Fibroblast of the conjunctiva (primary cell): ENCODE measurements at regions not wholly inside any gene's neighbourhood (a gene's known extent, or its start where the extent isn't known, plus 50 kb on each side); places are given as distances from the start of the nearest gene placed in this dataset.

ENCODE experiments used
- DNase-seq: peaks from one replicate; pipeline ENCODE4 v3.0.0-alpha.2; 2010; ENCODE audit warnings: low read depth

DNA sequence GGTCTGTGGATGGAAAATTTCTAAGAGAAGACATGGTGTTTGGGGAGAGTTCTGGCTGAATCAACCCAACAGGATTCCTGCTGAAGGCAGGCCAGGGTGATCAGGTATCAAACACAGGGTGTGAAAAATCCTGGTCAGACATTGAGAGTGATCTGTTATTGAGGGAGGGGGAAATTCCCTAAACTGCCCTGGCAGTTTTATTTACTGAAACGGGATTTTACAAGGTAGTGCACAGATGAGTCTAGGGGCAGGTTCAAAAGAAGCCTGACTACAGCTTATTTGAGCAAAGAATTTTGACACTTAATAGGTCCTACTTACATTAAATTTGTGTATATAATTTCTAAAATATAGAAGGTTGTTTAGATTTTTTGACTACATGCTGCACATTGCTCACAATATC is 569.4 kb upstream of the RGS18 start:
- DNase-seq: no peak

DNA sequence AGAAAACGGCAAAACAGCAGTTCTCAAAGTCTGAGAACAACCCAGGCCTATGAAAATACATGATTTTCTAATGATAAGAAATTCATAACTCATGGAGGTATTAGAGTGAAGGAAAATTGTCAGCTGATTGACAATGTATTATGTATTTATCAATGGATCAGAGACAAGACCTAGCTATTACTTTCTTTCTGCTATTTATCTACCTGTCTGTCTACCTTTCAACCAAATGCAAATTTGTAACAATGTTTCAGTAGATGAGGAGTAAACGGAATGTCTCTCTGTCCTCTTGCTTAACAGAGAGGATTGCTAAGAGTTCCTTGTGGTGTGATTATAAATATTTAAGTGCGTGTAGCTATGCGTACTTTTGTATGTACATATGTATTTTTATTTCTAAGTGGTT is 568.7 kb upstream of the RGS18 start:
- no peak for DNase-seq

DNA sequence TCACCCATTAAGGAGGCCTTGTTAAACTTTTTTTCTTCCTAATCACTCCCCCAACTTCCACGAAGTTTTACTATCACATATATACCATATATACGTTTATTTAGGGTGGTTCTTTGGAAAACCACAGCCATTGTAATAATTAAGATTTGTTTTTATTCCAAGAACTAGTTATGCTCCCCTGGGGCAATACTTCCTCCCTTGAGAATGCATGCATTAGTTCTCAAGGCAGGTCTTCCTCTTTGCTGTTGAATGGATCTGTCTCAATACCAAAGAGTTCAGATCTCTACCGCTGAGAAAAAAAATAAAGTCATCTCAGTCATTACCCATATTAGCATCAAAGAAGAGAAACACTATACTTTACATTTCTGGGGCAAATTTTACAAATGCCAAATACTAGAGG is 567.7 kb upstream of the RGS18 start:
- DNase-seq: no peak

DNA sequence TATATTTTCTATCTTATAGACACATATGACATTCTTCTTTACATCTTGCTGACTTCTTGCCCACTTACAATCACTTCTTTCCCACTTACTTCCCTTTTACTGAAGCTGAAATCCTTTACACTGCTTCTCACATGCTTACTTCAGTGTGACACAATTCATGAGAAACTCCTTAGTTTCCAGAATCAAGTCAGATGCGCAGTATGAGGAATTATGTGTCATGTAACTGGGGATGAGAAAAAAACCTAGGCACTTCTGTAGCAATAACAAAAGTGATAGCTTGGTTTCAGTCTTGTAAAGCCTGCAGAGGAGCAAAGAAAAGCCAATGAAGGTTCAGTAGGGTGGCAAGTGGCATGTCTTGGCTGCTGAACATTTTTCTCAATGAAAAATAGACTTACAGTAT is 566.2 kb upstream of the RGS18 start:
- DNase-seq: no peak

DNA sequence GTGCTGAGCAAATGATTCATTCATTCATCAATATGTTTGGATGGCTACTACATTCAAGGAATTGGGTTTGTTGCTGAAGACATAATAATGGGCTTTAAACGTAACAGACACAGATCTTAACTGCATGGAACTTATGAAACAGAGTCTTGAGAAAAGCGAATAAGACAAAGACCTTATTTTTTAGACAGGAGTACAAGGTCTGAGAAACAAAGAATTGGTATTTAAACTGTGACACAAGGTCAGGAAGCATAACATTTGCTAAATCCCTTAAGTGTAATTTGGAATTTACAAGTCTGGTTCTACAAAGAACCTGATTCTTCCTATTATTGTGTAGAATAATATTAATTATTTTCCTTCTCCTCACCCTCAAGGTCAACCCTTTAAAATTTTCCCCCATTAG is 565.4 kb upstream of the RGS18 start:
- no peak for DNase-seq

DNA sequence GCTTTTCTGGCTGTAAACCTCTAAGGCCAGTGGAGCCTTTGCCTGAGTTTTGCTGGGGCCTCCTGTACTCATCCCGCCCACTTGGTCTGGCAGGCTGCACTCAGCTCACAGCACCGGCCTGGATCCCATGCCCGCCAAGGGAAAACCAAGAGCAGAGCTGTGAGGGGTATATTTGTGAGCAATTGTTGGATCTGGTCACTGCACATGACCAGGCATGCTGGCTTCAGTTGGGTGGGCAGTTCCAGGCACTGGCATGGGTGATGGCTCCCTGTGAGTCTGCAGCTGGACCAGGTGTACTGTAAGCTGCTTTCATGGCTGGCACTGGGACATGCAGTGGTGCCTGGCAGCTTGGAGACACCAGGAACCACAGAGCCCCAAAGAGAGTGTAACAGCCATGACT is 563.1 kb upstream of the RGS18 start:
- no peak for DNase-seq

DNA sequence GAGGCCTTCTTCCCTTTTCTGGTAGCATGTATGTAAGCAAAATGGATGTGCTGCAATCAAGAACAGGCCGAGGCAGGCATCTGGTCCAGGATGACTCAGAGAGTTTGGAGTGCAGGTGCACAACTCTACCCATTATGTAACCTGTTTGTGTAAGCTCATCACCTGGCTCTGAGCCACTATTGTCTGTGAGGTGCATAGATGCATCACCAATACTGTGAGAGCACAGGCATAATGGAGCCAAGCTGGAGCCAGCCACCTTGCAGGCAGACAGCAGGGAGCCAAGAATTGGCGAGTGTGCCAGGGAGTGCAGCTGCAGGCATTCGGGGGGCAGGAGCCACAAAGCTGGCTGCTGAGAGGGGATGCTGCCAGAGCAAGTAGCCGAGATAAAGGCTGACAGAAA is 549.9 kb upstream of the RGS18 start:
- no peak for DNase-seq

DNA sequence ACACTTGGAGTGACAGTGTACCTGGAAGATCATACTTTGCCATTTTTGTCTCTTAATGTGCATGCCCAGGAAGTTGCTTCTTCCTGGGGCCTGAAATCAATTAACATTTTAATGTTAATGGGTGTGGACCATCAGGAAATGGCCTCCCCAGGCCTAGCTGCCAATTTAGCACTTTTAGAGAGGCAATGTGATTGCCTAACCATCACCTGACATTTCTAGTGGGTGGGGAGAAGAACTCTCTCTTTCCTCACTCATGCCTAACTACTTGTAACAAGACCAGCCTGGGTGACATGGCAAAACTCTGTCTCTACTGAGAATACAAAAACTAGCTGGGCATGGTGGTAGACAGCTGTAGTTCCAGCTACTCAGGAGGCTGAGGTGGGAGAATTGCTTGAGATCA is 549.0 kb upstream of the RGS18 start:
- no peak for DNase-seq

DNA sequence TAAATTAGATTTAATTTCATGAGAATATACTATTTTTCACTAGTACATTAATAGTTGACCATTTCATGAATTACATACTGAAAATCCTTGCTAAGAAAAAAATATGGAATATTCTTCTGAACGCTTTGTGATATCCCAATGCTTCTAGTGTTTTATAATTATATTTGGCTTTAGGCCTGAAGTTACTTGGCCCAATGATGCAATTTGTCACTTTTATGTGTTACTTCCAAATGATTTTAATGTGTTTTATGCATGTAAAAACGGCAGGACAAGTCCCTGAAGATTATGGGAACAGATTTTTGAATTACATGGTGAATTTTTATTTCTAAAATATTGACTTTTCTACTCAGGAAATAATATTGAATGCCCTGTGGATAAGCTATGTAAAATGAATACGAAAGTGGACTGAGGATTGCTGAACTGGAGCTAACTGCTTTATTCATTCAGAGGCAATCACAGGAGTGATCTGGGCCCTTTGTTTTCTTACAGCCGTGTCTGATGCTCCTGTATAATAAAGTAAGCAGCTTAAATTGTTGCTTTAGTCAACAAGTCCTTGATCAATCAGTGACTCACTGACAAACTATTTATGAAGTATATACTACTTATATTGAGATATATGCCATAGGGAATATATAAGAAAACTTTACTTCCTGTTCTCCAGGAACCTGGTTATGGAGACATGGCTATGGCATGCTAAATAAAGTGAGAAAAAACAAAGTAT is 543.0 kb upstream of the RGS18 start:
- DNase-seq: no peak

DNA sequence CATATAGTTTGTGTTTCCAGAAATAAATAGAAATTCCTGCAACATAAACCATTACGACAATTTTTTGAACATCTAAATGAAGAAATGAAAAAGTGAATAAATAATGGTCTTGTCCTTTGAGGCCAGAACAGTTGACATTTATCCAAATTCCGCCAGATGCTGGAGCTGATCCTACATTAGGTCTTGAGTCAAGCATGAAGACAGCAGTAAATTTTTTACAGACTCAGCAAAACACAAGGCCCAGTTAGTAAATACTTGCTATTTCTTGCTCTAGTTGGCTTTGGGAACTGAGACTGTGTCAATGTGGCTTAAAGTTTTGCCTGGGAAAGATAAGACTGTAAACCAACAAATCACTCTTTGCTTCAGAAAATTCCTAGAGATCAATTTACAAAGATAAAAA is 540.1 kb upstream of the RGS18 start:
- no peak for DNase-seq

DNA sequence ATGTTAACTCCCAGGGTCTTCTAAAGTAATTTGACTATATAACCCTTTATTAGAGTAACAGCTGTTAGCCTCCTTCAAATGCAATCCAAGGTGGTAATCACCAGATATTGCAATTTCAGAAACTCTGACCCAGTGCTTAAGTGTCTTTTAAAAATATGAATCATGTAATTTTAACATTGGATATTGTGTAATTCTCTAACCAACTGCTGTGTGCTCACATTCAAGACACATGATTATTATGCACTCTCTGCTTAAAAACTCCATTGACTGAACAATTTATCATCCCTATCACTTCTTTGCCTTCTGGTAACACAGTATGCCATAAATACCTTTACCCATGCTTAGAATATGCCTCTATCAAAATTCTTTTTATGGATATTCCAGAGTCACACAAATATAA is 537.4 kb upstream of the RGS18 start:
- DNase-seq: no peak

DNA sequence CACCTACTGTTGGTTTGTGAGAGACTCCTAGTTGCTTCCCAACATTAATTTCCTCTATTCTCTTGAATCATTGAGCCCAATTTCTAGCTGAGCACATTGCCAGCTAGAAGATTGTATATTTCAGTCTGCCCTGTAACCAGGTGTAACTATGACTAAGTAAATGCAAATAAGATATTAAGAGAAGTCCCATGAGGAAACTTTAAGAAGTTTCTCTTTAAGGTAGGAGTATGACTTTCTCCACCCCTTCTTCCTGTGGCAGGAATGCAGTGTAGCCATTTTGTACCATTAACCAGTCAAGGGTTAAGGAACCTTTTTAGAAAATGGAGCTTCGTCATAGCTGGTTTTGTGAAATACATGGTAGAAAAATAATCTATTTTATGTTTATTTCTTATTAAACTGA is 534.2 kb upstream of the RGS18 start:
- DNase-seq: no peak

DNA sequence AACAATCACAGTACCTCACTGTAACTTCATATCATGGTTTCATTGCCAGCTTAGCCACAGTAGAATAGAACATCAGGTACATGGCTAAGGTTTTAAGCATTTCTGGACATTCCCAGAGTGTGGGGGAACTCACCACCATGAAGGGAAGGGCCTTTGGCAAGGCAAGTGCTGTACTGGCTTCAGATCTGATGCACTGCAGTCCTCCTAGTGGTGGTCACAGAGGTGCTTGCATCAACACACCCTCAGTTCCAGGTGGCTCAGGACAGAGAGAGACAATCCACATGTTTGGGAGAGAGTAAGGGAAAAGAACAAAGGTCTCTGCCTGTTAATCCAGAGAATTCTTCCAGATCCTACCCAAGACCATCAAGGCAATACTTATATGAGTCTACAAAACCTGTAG is 528.4 kb upstream of the RGS18 start:
- DNase-seq: no peak

DNA sequence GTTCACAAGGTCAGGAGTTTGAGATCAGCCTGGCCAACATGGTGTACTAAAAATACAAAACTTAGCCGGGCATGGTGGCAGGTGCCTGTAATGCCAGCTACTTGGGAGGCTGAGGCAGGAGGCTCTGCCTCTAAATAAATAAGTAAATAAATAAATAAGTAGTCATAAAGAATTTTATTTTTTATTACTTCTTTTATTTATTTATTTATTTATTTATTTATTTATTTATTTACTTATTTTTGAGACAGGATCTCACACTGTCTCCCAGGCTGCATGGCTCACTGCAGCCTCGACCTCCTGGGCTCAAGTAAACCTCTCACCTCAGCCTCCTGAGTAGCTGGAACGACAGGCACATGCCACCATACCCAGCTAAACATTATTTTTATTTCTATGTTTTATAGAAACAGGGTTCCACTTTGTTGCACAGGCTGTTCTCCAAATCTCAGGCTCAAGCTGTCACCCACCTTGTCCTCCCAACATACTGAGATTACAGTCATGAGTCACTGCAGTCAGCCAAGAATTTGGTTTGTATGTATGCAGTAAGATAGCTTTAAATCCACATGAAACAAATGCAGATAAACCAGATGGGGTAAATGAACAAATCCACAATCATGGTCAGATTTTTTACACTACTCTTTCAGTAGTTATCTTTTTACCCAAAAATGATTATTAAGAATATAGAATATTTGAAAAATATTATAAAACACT is 523.3 kb upstream of the RGS18 start:
- DNase-seq: no peak

DNA sequence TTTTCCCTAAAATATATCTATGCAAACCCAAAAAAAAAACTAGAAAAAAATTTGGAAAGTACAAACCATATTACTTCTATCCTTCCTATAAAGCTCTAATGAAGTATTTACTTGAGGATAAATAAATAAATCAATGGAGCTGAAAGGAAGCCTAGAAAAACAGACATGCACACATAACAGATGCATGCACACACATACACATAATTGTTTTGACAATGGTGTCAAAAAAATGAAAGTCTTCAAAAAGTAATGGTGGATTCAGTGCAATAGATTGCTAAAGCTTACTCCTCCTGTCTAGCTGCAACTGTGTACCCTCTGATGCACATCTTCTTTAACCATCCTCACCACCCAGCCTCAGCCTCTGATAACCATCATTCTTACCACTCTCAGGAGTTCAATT is 521.9 kb upstream of the RGS18 start:
- DNase-seq: no peak

DNA sequence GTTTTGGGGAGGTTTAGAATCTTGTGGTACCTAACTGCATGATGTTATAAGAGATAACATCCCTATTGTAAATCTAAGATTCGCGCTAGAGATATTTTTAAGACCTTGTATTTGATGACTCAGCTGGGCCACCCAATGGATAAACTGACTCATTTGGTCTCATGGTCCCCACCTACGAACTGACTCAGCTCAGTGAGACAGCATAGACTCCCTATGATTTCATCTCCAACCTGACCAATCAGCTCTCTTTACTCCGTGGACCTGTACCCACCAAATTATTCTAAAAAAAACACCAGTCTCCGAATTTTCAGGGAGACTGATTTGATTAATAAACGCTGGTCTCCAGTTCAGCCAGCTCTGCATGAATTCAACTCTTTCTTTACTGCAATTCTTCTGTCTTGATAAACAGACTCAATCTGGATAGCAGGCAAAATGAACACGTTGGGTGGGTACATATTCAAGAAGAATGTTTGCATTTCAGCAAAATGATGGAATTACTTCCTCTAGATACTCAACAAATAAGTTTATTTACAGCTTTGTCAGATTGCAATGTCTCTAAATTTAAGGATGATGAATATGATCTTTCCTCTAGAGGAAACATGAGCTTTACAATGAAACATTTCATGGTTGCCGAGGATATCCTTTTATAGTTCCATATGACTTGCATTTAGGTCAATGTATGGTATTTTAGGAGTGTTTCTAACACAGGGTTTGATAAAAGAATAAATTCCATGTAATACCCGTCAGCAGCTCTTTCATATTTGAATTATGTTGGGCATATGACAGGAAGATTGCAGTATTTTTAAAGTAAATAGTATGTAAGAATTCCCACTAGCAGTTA is 516.6 kb upstream of the RGS18 start:
- DNase-seq: no peak

DNA sequence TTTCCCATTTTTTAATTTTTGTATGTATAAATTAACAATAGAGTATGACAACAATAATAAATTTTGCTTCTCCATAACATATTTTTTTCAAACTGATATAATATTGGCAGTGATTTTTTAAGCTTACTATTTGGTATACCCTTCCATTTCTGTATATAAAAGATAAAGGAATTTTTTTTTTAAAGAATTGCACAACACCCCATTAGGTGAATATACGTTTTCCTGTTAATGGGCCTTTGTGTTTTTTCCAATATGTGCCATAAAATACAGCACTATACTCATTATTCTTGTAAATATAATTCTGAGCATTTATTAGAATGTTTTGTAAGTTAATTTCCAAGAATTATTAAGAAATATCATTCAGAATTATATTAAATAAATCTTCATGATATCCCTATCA is 515.2 kb upstream of the RGS18 start:
- no peak for DNase-seq

DNA sequence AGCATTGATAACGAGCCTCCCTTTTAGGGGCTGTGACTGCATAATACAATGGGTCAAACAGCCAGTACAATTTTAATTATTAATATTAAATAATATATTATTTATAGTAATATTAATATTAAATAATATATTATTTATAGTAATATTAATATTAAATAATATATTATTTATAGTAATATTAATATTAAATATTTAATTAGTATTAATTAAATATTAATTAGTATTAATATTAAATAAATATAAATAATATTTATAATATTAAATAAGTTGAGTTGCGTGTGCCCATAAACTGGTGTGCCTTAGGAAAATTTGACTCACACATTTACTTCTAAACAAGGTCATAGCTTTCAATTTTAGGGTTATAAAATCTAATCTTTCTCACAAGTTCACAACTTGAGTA is 509.3 kb upstream of the RGS18 start:
- DNase-seq: no peak

DNA sequence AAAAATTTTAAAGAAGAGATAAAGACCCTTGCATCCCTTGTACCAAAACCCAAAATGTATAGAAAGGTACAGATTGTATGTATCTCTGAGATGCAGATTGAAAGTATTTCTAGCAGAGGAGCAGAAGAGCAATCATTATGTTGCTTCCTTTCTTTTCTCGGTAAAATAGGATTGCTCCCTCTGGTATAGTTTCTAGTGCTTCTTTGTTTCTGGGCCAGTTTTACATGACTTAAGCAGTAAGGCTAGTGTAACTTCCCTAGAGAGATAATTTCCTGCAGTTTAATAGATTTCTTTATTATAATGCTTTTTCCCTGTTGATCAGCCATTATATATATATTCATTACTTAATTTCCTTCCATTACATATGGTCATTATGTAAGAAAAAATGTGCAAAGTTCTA is 496.2 kb upstream of the RGS18 start:
- no peak for DNase-seq

DNA sequence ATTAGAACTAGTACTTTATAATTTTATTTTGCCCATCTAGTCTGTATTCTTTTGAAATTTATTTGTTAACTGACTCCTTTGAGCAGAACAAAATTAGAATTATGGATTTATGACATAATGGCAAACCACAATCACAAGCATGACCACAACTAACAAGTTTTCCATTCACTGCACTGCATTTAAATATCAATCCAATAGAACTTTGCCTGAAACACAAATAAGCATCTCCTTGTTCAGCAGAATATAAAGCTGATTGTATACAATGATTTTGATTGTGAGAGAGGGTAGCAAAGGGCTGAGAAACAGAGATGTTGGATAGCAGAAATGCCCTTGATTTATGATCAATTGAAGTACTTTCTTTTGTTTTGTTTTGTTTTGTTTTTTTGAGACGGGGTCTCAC is 495.5 kb upstream of the RGS18 start:
- DNase-seq: no peak

DNA sequence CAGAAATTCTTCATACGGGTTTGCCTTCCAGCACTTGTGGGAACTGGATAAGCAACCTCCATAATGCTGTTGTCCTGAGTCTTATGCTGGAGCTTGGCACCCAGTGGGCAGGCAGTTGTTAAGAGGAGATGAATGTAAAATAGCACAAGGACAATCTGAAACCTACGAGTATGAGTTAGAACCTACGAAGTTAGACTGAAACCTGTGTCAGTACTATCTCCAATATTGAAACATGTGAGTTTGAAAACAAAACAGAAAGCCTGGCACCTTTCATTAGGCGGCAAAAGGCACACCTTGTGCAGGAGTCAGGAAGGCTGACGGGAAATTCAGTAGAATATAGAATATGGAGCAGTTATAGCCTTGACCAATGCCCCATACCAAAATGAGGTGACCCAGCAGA is 489.7 kb upstream of the RGS18 start:
- no peak for DNase-seq

DNA sequence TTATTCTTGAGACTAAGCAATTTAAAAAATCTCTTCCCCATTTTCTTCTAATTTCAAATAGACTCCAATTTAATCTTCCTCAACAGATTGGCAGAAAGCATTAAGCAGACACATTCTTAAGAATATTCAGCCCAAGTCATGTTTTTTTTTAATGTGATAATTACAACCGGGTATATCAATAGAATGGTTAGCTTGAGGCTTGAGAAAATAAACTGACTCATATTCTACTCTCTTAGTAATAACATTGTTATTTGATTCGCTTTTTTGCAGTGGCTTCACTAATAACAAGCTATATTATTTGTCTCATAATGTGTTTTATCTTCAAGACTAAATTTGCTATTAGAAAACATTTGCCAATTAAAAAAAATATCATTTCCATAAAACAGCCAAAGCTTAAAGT is 488.6 kb upstream of the RGS18 start:
- no peak for DNase-seq

DNA sequence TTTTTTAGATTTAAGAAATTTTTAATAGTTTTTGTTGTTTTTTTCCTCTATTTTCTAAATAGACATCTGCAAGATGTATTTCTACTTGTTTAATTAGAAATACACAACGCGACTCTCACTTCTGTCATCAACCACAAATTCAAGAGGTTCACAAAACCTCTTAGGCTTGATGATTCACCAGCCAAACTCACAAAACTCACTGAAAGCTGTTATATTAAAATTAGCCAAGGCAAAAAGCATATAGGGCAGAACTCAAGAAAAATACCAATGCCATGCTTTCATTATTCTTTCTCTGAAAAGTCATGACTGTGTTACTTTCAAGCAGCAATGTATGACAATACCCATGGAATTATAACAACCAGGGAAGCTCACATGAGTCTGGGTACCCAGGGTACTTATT is 487.0 kb upstream of the RGS18 start:
- no peak for DNase-seq
